RKO (cell line): ENCODE measurements at regions not wholly inside any gene's neighbourhood (a gene's known extent, or its start where the extent isn't known, plus 50 kb on each side); places are given as distances from the start of the nearest gene placed in this dataset.
A peak's percentile ranks its signal among the peaks of the same experiment; 100 is the strongest.

Experiments used
- DNase-seq: peaks from one replicate; pipeline ENCODE4 v3.0.0-alpha.2; 2016; ENCODE audit warnings: low spot score

DNA sequence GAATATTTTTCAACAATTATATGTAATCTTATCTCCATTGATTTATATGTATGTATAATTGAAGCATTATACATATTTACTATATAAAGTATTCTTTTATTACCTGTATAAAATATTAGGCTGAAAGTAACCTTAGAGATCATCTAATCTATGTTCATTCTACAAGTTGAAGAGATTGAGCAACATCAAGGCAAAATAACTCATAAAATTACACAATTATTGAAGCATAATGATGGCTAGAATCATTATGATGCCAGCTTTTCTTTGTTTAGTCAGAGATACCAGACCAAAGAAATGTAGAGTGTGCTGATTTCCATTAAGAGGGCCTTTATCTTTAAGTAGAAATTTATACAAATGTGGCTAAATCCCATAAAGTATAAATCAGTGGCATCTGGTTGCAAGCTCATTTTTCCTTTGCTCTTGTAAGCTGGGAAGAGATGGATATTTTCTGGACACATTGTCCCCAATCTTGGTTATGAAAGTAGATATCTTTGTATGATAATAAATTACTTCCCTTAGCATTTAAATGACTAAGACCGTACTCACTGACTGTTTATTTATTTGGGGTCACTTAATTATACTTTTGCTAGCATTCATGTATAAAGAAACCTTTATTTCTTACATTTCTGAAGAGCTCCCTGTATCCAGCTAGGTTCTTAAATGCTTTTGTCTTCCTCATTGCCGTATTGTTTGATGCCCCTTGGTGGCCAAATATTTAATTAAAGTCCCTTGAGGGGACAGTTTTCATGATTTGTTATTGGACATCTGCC lies 339.8 kb downstream of the PCDH7 start:
- DNase-seq: no peak

GRCh38 chr4:31065086-31065485 lies 344.9 kb downstream of the PCDH7 start:
- DNase-seq: no peak

GRCh38 chr4:31068257-31069075 lies 348.3 kb downstream of the PCDH7 start:
- DNase-seq: no peak

DNA sequence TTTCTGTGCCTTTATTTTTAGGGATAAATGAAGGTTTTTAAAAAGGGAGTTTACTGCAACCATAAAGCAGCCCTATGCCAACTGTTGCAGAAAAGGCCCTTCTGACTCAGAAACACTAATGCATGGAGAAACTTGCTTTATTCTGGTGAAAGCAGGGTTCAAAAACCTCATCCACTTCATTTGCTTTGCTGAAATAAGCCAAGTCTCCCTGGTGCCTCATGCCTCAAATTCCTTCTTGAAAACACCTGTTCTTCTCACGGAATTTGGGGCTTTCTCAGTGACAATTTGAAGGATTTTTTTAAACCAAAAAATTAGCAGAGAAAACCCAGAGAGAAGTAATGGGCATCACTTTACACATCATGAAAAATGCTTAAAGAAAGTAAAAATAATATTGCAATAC lies 349.0 kb downstream of the PCDH7 start:
- DNase-seq: no peak

DNA sequence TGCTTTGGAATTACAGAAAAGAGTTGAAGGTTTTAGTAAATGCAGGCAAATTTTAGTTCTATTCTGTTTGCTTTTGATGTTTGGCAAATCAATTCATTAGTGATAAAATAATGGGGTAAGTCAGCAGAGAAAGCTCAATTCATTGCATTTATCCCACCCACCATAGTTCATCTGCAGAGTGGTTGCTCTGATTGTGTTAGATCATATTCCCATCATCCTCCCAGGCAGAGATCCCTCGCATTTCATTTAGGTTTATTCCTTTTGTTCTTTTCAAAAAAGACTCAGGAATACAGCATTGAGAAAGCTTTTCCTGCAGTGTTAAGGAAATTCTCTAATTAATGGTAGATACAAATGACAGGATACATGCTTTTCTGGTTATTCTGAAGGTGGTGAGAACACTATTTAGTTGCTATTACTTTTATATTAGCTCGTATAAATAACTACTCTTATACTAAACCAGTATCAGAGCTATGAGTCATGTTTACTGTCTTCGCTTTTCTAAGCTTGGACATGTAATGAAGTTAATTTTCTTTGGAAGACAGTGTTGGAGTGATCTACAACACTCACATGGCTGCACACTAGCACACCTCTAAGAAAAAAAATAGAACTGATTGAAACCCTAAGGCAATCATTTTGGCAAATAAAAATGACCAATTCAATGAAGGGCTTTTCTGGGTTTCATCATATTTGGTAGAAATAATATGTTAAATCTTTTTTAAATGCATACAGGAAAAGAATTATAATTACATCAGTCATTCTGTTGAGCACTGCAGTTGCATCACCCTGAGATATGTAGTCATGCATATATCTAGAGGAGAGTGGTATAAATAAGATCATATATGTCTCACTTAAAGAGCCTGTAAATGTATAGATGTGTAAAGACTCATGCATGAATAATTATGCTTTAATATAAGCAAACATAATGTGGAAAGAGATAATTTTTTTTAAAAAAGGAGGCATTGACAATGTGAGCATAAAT lies 351.6 kb downstream of the PCDH7 start:
- DNase-seq: peak; percentile 10

DNA sequence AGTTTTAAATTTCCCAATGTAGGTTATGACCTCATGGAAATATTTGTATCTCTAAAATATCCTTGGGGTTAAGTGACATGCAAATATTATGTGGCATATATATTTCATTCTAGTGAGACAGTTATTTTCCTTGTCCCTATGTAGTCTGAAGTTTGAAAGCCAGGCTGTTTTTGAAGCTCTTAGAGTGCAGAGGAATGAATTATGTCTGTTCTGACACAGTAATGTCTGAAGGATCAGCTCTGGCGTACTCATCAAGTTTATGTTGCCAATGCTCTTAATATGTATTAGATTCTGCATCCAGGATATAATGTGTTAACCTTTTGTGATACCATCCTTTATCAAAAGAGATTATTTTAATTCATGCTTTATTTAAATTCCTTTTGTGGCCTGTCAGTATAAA lies 355.8 kb downstream of the PCDH7 start:
- no peak for DNase-seq

DNA sequence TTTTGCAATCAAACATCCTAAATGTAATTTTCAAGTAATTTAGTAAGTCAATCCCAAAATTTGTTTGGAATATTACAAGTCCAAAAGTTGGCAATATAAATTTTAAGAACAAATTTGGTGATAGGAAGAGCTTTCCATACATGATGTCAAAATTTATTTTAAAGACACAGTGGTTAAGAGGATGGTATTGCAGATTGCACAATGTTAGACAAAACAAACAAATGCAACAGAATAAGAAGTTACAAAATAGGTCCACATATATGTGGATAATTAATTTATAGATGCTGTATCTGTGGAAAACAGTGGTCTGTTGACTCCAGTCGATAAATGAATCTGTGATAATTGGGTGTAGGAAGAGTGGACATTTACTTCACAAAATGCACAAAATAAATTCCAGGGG lies 358.5 kb downstream of the PCDH7 start:
- DNase-seq: no peak

GRCh38 chr4:31080887-31081286 lies 360.7 kb downstream of the PCDH7 start:
- DNase-seq: no peak

GRCh38 chr4:31081366-31081765 lies 361.2 kb downstream of the PCDH7 start:
- DNase-seq: no peak

DNA sequence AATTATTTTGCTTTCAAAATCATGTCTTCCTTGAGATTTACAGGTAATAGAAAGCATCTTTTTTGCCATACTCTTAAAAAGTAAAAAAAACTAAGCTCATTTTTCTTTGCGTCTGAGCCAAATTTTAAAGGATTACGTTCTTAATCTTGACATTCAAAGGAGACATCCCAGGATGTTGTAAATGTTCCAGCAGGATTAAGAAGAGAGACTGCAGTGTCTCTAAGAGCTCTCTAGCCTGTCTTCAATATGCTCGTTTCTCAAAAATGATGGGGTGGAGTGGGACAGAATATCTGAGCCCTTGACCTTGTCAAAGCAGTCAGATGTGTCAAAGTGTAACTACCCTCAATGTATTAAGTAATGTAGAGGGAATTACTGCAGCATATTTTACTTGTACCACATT lies 363.3 kb downstream of the PCDH7 start:
- no peak for DNase-seq

DNA sequence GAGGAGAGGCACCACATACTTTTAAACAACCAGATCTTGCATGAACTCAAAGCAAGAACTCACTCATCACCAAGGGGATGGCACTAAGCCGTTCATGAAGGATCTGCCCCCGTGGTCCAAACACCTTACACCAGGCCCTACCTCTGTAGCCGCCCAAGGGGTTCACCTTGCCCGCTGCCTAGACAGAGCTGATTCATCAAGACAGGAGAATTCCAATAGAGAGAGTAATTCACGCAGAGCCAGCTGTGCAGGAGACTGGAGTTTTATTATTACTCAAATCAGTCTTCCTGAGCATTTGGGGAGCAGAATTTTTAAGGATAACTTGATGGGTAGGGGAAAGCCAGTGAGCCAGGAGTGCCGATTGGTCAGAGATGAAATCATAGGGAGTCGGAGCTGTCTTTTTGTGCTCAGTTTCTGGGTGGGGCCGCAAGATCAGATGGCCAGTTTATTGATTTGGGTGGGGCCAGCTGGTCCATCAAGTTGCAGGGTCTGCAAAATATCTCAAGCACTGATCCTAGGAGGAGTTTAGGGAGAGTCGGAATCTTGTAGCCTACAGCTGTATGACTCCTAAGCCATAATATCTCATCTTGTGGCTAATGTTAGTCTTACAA lies 364.7 kb downstream of the PCDH7 start:
- DNase-seq: no peak

DNA sequence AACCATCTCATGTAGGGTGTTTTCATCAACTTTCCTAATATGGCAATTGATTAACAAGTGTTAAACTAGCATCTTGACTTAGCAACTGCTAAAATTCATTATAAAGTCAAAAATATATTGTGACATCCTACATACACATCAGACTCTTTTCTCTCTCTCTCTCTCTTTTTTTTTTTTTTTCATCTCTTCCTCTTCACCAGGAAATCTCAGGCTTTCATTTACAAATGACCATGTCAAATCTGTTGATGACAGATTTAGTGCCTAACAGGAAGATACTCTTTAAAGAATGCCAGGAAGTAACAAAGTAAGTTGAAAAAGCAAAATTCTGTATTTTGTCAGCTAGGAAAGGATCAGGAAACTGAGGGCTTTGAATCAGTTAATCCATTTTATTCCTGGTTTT lies 365.5 kb downstream of the PCDH7 start:
- DNase-seq: no peak

DNA sequence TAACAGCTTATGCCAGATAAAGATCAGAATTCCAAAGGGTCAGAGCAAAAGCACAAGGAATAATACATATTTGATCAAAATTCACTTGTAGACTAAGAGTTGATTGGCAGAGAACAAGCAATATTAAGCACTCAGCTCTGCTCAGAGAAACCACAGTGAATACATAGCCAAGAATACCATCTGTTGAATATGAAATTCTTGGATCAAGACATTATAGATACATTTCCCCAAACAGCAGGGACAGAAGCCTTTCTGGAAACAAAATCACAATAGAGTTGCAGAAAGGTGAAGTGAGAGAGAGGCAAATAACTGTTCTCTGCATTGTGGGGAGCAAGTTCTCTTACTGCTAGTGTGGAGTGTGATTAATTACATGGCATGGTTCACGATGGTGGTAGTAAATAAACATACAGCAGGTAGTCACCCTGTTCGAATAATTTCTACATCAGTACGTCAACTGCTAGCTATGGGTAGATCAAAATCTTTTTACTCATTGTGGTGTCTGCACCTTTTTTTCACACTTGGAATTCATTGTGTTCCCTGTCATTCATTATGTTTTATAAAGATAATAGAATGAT lies 366.7 kb downstream of the PCDH7 start:
- no peak for DNase-seq

DNA sequence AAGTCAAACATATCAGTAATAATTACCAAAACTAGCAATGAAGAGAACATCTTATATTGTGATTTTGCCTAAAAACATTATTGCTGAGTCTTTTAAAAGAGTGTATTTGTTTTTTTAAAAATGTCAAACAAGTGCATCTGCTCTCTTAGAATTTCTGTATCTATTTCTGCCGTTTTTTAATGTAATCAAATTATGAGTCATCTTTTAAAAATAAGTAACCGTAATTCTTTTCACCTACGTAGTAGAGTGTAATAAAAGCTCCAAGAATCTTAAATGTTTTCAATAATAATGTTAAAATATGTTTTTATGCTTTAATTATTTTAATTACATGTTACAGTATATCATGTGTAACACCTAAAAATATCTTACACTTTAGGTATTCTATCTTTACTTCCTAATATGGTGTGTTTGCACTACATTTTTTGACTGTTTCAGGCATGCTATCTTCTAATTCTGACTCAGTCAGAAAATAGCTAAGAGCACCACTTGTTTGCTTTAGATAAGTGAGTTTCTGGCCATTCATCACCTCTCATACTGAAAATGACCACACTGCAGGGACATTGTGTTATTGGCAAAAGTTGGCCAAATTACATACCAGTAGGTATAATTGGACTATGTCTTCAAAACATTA lies 368.5 kb downstream of the PCDH7 start:
- DNase-seq: peak; percentile 3

DNA sequence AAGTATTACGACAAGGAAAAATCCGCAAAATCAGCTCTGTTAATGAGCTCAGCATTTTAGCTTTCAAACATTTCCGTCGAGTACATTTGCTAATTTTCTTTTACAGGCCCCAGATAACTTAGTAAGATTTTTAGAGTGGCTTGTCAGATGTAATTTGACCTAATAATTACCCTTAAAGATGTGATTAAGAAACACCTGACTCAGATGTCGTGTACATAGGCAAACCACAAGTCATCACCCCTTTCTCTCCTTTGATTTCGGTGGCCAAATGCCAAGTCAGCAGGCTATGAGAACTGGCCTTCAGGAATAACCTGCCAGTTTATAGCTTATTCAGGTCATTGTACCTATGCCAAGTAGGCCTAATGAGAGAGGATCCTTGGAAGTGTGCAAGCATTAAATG lies 369.6 kb downstream of the PCDH7 start:
- DNase-seq: peak; percentile 60

GRCh38 chr4:31094474-31094873 lies 374.3 kb downstream of the PCDH7 start:
- DNase-seq: no peak

DNA sequence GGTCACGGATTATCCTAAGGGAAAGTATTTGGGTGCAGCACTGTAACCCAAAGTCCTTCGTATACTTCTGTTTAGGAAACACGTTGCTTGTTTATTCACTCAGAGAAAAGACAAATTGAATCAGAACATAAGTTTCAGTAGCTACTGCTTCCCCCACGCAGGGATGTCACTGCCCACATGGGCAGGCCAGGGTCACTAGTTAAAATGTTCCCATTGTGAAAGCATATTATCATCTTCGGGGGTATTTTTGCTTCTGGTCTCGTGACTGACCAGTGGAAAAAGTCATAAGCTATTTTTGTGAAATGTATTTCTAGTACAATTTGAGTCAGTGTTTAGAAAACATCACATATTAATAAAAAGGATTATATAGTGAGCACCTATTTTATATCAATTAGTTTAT lies 377.8 kb downstream of the PCDH7 start:
- no peak for DNase-seq

- no peak for DNase-seq
Measured at GRCh38 chr4:31100536-31100935, 380.4 kb downstream of the PCDH7 start.

- DNase-seq: no peak
Measured at GRCh38 chr4:31104043-31104442, 383.9 kb downstream of the PCDH7 start.

DNA sequence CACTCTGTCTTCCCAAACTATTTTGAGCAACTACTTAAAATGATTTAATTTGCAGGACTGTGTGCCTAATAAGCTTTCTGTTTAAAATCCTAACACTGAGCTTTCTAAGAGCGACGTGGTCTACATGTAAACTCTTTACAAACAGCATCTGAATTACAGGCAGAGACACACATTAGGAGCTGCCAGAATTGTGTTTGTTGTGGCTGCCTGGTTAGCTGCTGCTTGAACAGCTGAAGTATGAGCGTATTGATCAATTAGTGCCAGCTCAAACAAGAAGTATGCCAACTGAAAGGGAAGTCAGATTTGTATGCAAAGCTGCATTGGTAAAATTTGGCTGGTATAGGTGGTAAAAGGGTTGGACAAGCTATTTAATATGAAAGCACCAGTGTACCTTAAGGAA lies 384.4 kb downstream of the PCDH7 start:
- no peak for DNase-seq

DNA sequence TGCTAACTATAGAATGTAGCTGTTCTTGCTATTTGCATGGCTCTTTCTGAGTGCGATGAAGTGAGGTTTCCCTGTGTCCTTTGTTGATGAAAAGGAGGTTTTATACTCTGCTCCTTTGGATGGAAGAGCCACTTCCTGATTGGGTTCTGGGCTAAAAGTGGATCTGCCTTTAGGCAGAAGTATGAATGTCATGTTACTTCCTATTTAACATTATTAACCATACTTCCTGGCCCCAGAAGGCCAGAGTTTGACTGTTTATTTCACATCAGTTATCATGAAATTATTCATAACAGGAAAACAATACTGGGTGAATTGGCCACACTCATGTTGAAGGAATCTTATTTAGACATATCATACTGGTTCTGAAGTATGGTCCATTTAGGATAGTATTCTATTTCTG lies 386.2 kb downstream of the PCDH7 start:
- DNase-seq: no peak
